WTC11 (cell line): ENCODE measurements at regions not wholly inside any gene's neighbourhood (a gene's known extent, or its start where the extent isn't known, plus 50 kb on each side); places are given as distances from the start of the nearest gene placed in this dataset.

Experiments used
- ELF4 ChIP-seq: sonication (generic); formaldehyde crosslinking; IDR thresholded peaks from 2 replicates; pipeline ENCODE4 v1.8.1; 2022; ENCODE audit warnings: low read depth, mild to moderate bottlenecking, moderate library complexity, missing genetic modification reagents
- ESRRA ChIP-seq: sonication (generic); formaldehyde crosslinking; IDR thresholded peaks from 2 replicates; pipeline ENCODE4 v1.8.1; 2022; ENCODE audit warnings: mild to moderate bottlenecking, missing genetic modification reagents, borderline replicate concordance
- IRF2 ChIP-seq: sonication (generic); formaldehyde crosslinking; IDR thresholded peaks from 2 replicates; pipeline ENCODE4 v1.8.0; 2022; ENCODE audit warnings: low read depth, missing genetic modification reagents, borderline replicate concordance
- TF ChIP-seq, protein P1 (sequence below): fragments of 200-600 bp; IDR thresholded peaks from 2 replicates; pipeline ENCODE4 v1.8.0; 2022; ENCODE audit warnings: antibody characterized with exemption

DNA sequence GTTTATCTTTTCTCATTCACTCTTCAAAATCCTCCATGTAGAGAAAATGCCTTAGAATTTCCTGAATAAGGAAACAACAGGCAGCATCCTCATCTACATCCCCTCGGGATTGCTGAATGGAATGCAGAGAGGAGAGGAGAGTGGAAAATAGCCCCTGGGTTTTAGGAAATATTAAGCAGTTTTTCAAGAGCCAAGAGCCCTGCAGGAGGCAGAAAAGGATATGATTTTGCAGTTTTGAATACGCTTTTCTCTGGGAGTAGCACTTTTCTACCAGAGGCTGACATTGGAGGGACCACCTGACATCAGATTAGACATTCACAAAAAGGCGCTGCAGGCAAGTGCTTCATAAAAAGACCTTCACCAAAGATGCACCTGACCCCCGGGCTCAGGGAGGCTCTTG is 362.2 kb upstream of the SFSWAP start:
- TF ChIP-seq, protein P1, sequence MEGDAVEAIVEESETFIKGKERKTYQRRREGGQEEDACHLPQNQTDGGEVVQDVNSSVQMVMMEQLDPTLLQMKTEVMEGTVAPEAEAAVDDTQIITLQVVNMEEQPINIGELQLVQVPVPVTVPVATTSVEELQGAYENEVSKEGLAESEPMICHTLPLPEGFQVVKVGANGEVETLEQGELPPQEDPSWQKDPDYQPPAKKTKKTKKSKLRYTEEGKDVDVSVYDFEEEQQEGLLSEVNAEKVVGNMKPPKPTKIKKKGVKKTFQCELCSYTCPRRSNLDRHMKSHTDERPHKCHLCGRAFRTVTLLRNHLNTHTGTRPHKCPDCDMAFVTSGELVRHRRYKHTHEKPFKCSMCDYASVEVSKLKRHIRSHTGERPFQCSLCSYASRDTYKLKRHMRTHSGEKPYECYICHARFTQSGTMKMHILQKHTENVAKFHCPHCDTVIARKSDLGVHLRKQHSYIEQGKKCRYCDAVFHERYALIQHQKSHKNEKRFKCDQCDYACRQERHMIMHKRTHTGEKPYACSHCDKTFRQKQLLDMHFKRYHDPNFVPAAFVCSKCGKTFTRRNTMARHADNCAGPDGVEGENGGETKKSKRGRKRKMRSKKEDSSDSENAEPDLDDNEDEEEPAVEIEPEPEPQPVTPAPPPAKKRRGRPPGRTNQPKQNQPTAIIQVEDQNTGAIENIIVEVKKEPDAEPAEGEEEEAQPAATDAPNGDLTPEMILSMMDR, result no peak
- TF ChIP-seq IRF2 (CRISPR knock-in tag), result no peak
- TF ChIP-seq ELF4 (CRISPR knock-in tag), result no peak
- TF ChIP-seq ESRRA (CRISPR knock-in tag), result no peak
